ENCODE measurements at regions not wholly inside any gene's neighbourhood (a gene's known extent, or its start where the extent isn't known, plus 50 kb on each side); places are given as distances from the start of the nearest gene placed in this dataset.

DNA sequence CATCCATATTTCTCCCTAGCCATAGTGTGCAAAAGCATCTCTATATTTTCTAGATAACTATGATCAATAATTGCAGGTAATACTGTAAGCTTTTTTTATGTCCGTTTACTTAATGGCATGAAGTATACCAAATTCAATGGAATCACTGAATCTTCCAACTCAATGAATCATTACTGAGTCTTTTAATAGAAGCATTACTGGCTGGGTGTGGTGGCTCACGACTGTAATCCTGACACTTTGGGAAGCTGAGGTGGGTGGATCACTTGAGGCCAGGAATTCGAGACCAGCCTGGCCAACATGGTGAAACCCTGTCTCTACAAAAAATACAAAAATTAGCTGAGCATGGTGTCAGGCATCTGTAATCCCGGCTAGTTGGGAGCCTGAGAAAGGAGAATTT is 372.5 kb downstream of the BMPER start:
- TF ChIP-seq, protein P1, sequence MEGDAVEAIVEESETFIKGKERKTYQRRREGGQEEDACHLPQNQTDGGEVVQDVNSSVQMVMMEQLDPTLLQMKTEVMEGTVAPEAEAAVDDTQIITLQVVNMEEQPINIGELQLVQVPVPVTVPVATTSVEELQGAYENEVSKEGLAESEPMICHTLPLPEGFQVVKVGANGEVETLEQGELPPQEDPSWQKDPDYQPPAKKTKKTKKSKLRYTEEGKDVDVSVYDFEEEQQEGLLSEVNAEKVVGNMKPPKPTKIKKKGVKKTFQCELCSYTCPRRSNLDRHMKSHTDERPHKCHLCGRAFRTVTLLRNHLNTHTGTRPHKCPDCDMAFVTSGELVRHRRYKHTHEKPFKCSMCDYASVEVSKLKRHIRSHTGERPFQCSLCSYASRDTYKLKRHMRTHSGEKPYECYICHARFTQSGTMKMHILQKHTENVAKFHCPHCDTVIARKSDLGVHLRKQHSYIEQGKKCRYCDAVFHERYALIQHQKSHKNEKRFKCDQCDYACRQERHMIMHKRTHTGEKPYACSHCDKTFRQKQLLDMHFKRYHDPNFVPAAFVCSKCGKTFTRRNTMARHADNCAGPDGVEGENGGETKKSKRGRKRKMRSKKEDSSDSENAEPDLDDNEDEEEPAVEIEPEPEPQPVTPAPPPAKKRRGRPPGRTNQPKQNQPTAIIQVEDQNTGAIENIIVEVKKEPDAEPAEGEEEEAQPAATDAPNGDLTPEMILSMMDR (IDR thresholded peaks at IDR 0.05; ENCODE audit: low read depth, low read length, missing control alignments) = no peak
- DNase-seq (ENCODE audit: low read depth) = no peak
- in situ Hi-C loops (cut with HindIII; ENCODE audit: low sequenced_read_pairs) = no loop called here

DNA sequence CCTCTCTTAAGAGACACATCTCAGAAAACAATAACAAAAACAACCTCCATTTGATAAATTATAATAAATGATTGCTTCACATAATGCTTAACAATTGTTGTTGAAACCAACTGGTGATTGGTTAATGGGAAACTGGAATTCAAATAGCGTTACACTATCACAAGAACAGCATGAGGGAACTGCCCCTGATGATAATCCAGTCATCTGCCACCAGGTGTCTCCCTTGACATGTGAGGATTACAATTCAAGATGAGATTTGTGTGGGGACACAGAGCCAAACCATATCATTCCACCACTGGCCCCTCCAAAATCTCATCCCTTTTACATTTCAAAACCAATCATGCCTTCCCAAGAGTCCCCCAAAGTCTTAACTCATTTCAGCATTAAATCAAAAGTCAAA is 375.9 kb downstream of the BMPER start:
- DNase-seq (ENCODE audit: low read depth) = no peak
- TF ChIP-seq, protein P1 (IDR thresholded peaks at IDR 0.05; ENCODE audit: low read depth, low read length, missing control alignments) = no peak
- H3K4me3 ChIP-seq (ENCODE audit: low read depth, low read length) = no peak overlapping the region
- in situ Hi-C loops (cut with HindIII; ENCODE audit: low sequenced_read_pairs) = no loop called here

More for the DNA sequence above, 372.5 kb downstream of the BMPER start:
- H3K4me3 ChIP-seq (ENCODE audit: low read depth, low read length) = no peak overlapping the region

DNA sequence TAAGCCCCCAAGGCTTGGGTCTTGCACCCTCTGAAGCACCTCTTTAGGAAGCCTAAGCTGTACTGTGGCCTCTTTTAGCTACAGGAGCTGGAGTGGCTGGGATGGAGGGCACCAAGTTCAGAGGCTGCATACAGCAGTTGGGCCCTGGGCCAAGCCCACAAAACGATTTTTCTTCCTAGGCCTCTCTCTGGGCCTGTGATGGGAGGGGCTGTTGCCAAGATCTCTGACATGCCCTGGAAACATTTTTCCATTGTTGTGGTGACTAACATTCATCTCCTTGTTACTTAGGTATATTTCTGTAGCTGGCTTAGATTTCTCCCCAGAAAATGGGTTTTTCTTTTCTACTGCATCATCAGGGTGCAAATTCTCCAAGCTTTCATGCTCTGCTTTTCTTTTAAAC is 375.7 kb upstream of the NPSR1 start:
- DNase-seq (ENCODE audit: low read depth) = no peak
- H3K4me3 ChIP-seq (ENCODE audit: low read depth, low read length) = no peak overlapping the region
- in situ Hi-C loops (cut with HindIII; ENCODE audit: low sequenced_read_pairs) = no loop called here
- TF ChIP-seq, protein P1 (IDR thresholded peaks at IDR 0.05; ENCODE audit: low read depth, low read length, missing control alignments) = no peak

DNA sequence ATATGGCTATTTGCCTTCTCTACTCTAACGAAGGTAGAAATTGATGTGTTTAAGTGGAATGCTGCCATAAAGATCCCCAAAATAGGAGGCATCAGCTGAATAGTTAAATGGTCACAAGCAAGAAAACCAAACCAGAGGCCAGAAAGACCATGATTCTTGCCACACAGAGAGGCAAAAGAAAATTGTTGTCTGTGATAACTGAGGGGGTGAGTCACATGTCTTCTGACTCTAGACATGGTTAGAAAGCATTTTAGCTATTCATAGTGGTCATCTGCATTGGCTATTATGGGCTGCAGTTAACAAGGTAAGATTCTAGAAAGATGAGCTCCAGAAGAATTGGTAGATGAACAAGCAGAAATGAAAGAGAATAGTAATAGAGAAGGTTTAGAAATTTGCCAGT is 361.4 kb upstream of the NPSR1 start:
- no peak overlapping the region for H3K4me3 ChIP-seq (ENCODE audit: low read depth, low read length)
- in situ Hi-C loops (cut with HindIII; ENCODE audit: low sequenced_read_pairs) = no loop called here
- DNase-seq (ENCODE audit: low read depth) = no peak
- TF ChIP-seq, protein P1 (IDR thresholded peaks at IDR 0.05; ENCODE audit: low read depth, low read length, missing control alignments) = no peak

DNA sequence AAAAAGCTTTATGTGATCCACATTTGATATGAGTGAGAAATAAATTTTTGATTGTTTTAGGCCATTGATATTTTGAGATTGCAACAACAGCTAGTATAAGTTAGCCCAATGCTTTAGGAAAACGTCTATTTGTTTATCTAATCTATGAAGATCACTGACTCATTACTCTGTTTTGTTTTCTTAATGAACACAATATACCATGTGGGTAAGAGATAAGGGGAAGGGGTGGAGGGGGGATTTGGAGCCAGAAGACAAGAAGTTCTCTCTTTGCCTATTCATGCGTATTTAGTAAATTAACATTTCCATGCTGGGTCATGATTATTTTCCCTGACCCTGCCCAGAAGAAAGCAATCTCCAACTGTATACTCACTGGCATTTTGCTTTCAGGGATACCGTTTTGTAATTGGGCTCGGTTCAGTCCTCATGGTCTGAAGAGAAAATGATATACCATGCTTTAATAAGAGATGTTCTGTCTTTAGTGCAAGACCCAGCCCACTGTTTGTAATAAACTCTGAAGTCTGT is 359.5 kb upstream of the NPSR1 start:
- TF ChIP-seq, protein P1 (IDR thresholded peaks at IDR 0.05; ENCODE audit: low read depth, low read length, missing control alignments) = no peak
- H3K4me3 ChIP-seq (ENCODE audit: low read depth, low read length) = no peak overlapping the region
- in situ Hi-C loops (cut with HindIII; ENCODE audit: low sequenced_read_pairs) = no loop called here
- DNase-seq (ENCODE audit: low read depth) = no peak

DNA sequence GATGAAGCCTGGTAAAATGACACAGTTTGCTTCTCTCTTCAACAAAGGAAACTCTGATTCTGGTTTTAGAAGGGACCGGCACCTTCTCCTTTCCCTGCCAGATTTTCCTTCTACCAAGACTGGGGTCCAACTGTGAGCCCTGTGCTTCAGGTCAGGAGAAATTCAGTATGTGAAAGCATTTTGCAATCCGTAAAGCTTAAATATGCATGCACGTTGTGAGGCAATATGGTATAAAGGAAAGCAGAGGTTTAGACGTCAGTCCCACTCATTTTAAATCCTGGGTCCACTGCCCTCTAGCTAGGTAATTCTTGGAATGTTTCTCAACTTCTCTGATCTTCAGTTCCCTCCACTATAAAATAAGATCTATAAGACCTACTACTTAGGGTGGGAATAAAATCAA is 359.0 kb upstream of the NPSR1 start:
- TF ChIP-seq, protein P1 (IDR thresholded peaks at IDR 0.05; ENCODE audit: low read depth, low read length, missing control alignments) = no peak
- H3K4me3 ChIP-seq (ENCODE audit: low read depth, low read length) = no peak overlapping the region
- in situ Hi-C loops (cut with HindIII; ENCODE audit: low sequenced_read_pairs) = no loop called here
- DNase-seq (ENCODE audit: low read depth) = no peak

Data from astrocyte of the cerebellum (primary cell).